PC-3 (cell line): ENCODE measurements at regions not wholly inside any gene's neighbourhood (a gene's known extent, or its start where the extent isn't known, plus 50 kb on each side); places are given as distances from the start of the nearest gene placed in this dataset.

Experiments used
- EZH2 ChIP-seq: fragments of 300-600 bp; sonication (generic); IDR thresholded peaks from one replicate; pipeline ENCODE4 v1.6.1; 2017; ENCODE audit warnings: antibody characterized with exemption, mild to moderate bottlenecking, low read length; ENCODE audit not compliant: unreplicated experiment
- EZH2phosphoT487 ChIP-seq: fragments of 300-600 bp; sonication (generic); IDR thresholded peaks from 2 replicates; pipeline ENCODE4 v1.6.1; 2018; ENCODE audit warnings: mild to moderate bottlenecking, antibody characterized with exemption, low read length, borderline replicate concordance
- TF ChIP-seq, protein P1 (sequence below): fragments of 300-600 bp; sonication (generic); conservative IDR thresholded peaks from 2 replicates; pipeline ENCODE4 v1.5.1; 2017; ENCODE audit warnings: antibody characterized with exemption, low read depth, mild to moderate bottlenecking, low read length

DNA sequence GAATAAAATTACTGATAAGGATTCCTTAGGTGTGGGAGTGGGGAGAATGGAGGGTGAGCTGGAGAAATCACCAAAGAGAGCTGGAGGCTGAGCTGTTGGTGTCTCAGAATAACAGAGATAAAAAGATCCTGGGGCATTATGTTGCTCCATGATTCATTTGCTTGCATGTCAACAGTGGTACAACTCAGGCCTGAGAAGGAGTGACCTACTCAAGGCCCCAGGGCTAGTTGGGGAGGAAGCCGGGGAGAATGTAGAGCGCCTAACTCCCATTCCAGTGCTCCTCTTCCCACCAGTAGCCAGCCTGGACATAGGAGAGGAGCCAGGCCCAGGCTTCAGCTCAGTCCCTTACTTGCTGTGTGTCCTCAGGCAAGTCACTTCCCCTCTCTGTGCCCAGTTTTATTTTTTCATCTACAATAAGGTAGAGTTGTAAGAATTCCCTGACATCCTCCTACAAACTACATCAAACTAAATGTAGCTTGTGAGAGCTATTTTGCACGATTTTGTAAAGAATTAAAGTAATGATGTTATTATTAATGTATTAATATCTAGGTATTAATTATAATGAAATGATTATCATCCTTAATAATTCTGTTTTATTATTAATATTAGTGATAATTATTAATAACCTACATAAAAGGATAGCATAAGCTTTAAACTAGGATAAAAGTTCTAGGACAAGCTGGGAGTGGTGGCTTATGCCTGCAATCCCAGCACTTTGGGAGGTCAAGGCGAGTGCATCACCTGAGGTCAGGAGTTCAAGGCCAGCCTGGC is 250.9 kb upstream of the SULF2 start:
- TF ChIP-seq, protein P1, sequence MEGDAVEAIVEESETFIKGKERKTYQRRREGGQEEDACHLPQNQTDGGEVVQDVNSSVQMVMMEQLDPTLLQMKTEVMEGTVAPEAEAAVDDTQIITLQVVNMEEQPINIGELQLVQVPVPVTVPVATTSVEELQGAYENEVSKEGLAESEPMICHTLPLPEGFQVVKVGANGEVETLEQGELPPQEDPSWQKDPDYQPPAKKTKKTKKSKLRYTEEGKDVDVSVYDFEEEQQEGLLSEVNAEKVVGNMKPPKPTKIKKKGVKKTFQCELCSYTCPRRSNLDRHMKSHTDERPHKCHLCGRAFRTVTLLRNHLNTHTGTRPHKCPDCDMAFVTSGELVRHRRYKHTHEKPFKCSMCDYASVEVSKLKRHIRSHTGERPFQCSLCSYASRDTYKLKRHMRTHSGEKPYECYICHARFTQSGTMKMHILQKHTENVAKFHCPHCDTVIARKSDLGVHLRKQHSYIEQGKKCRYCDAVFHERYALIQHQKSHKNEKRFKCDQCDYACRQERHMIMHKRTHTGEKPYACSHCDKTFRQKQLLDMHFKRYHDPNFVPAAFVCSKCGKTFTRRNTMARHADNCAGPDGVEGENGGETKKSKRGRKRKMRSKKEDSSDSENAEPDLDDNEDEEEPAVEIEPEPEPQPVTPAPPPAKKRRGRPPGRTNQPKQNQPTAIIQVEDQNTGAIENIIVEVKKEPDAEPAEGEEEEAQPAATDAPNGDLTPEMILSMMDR = no peak
- TF ChIP-seq EZH2 (no peak), EZH2phosphoT487 (no peak)
